NT2/D1 (cell line): ENCODE measurements at regions not wholly inside any gene's neighbourhood (a gene's known extent, or its start where the extent isn't known, plus 50 kb on each side); places are given as distances from the start of the nearest gene placed in this dataset.

Source experiments
- DNase-seq: peaks from one replicate; pipeline ENCODE4 v3.0.0-alpha.2; 2011; ENCODE audit warnings: low read depth, low spot score
- H3K27me3 ChIP-seq: 2 replicates; pipeline ENCODE4 v1.6.0; 2011; ENCODE audit warnings: mild to moderate bottlenecking; ENCODE audit not compliant: insufficient read length, insufficient read depth
- H3K36me3 ChIP-seq: 2 replicates; pipeline ENCODE4 v1.6.1; 2011; ENCODE audit warnings: mild to moderate bottlenecking, low read length, mixed read lengths; ENCODE audit not compliant: insufficient read depth, insufficient read length
- H3K4me1 ChIP-seq: 2 replicates; pipeline ENCODE4 v1.5.1; 2011; ENCODE audit not compliant: insufficient read depth, insufficient read length
- H3K4me3 ChIP-seq: 2 replicates; pipeline ENCODE4 v1.5.1; 2011; ENCODE audit warnings: low read depth; ENCODE audit not compliant: insufficient read length
- H3K9ac ChIP-seq: 2 replicates; pipeline ENCODE4 v1.6.0; 2011; ENCODE audit warnings: low read depth; ENCODE audit not compliant: insufficient read length
- H3K9me3 ChIP-seq: 2 replicates; pipeline ENCODE4 v1.5.1; 2011; ENCODE audit warnings: mild to moderate bottlenecking, low read length; ENCODE audit not compliant: insufficient read depth
- SUZ12 ChIP-seq: IDR thresholded peaks from 2 replicates; pipeline ENCODE4 v1.6.1; 2011; ENCODE audit not compliant: insufficient read length, insufficient read depth; ENCODE audit errors: extremely low read depth
- YY1 ChIP-seq: IDR thresholded peaks from 2 replicates; pipeline ENCODE4 v1.6.1; 2011; ENCODE audit not compliant: insufficient read length, insufficient read depth
- ZNF274 ChIP-seq: IDR thresholded peaks from 2 replicates; pipeline ENCODE4 v1.6.1; 2011; ENCODE audit warnings: mild to moderate bottlenecking, low read depth, low read length

- Histone ChIP-seq H3K4me3 (no peak overlapping the region), H3K4me1 (no peaks in the 10 kb centered on the region), H3K9ac (no peak overlapping the region), H3K27me3 (no peaks in the 10 kb centered on the region), H3K36me3 (no peaks in the 10 kb centered on the region), H3K9me3 (peaks cover 17% of the 10 kb centered on the region; the same call in 1 of the 2 replicates)
- TF ChIP-seq ZNF274 (no peak), YY1 (no peak), SUZ12 (no peak)
- DNase-seq = no peak
Measured at GRCh38 chr10:61187601-61188000, 243.6 kb upstream of the RHOBTB1 start.

GRCh38 chr10:61186408-61186807 is 242.4 kb upstream of the RHOBTB1 start:
- no peak for DNase-seq
- Histone ChIP-seq H3K9me3 (peaks cover 5% of the 10 kb centered on the region; the same call in 1 of the 2 replicates), H3K9ac (no peak overlapping the region), H3K4me1 (no peaks in the 10 kb centered on the region), H3K4me3 (no peak overlapping the region), H3K36me3 (no peaks in the 10 kb centered on the region), H3K27me3 (no peaks in the 10 kb centered on the region)
- TF ChIP-seq YY1 (no peak), SUZ12 (no peak), ZNF274 (no peak)

GRCh38 chr10:61184429-61184828 is 240.4 kb upstream of the RHOBTB1 start:
- Histone ChIP-seq H3K9ac (no peak overlapping the region), H3K9me3 (no peaks in the 10 kb centered on the region), H3K36me3 (no peaks in the 10 kb centered on the region), H3K4me3 (no peak overlapping the region), H3K27me3 (no peaks in the 10 kb centered on the region), H3K4me1 (no peaks in the 10 kb centered on the region)
- TF ChIP-seq ZNF274 = no peak
- no peak for TF ChIP-seq YY1
- no peak for TF ChIP-seq SUZ12
- no peak for DNase-seq

- Histone ChIP-seq H3K36me3 (no peaks in the 10 kb centered on the region), H3K4me3 (no peak overlapping the region), H3K27me3 (no peaks in the 10 kb centered on the region), H3K9ac (no peak overlapping the region), H3K9me3 (no peaks in the 10 kb centered on the region), H3K4me1 (no peaks in the 10 kb centered on the region)
- no peak for DNase-seq
- TF ChIP-seq ZNF274 (no peak), SUZ12 (no peak), YY1 (no peak)
Measured at GRCh38 chr10:61183967-61184366, 240.0 kb upstream of the RHOBTB1 start.

GRCh38 chr10:61181832-61182231 is 237.8 kb upstream of the RHOBTB1 start:
- H3K9ac ChIP-seq = no peak overlapping the region
- DNase-seq = no peak
- H3K36me3 ChIP-seq = no peaks in the 10 kb centered on the region

GRCh38 chr10:61179771-61180170 is 235.8 kb upstream of the RHOBTB1 start:
- H3K9me3 ChIP-seq = no peaks in the 10 kb centered on the region
- H3K27me3 ChIP-seq = no peaks in the 10 kb centered on the region
- H3K4me3 ChIP-seq = no peak overlapping the region
- H3K4me1 ChIP-seq = no peaks in the 10 kb centered on the region
- H3K36me3 ChIP-seq = no peaks in the 10 kb centered on the region
- DNase-seq = no peak
- no peak for TF ChIP-seq SUZ12
- no peak for TF ChIP-seq ZNF274
- TF ChIP-seq YY1 = no peak
- no peak overlapping the region for H3K9ac ChIP-seq

More at GRCh38 chr10:61181832-61182231, 237.8 kb upstream of the RHOBTB1 start:
- no peak overlapping the region for H3K4me3 ChIP-seq
- no peaks in the 10 kb centered on the region for H3K27me3 ChIP-seq
- H3K4me1 ChIP-seq = no peaks in the 10 kb centered on the region
- H3K9me3 ChIP-seq = no peaks in the 10 kb centered on the region
- no peak for TF ChIP-seq ZNF274
- no peak for TF ChIP-seq SUZ12
- TF ChIP-seq YY1 = no peak

GRCh38 chr10:61176424-61176823 is 232.4 kb upstream of the RHOBTB1 start:
- no peaks in the 10 kb centered on the region for H3K4me1 ChIP-seq
- TF ChIP-seq ZNF274 (no peak), YY1 (no peak), SUZ12 (no peak)
- no peaks in the 10 kb centered on the region for H3K36me3 ChIP-seq
- H3K27me3 ChIP-seq = no peaks in the 10 kb centered on the region
- H3K9ac ChIP-seq = no peak overlapping the region
- H3K4me3 ChIP-seq = no peak overlapping the region
- DNase-seq = no peak
- H3K9me3 ChIP-seq = no peaks in the 10 kb centered on the region

GRCh38 chr10:61175316-61175715 is 231.3 kb upstream of the RHOBTB1 start:
- Histone ChIP-seq H3K9ac (no peak overlapping the region), H3K9me3 (no peaks in the 10 kb centered on the region), H3K4me3 (no peak overlapping the region), H3K4me1 (no peaks in the 10 kb centered on the region), H3K27me3 (no peaks in the 10 kb centered on the region), H3K36me3 (no peaks in the 10 kb centered on the region)
- TF ChIP-seq ZNF274 (no peak), YY1 (no peak), SUZ12 (no peak)
- no peak for DNase-seq

GRCh38 chr10:61173450-61173849 is 229.5 kb upstream of the RHOBTB1 start:
- no peak for TF ChIP-seq SUZ12
- no peak for TF ChIP-seq YY1
- no peak for TF ChIP-seq ZNF274
- Histone ChIP-seq H3K4me1 (no peaks in the 10 kb centered on the region), H3K4me3 (no peak overlapping the region), H3K9ac (no peak overlapping the region), H3K27me3 (no peaks in the 10 kb centered on the region), H3K9me3 (no peaks in the 10 kb centered on the region), H3K36me3 (no peaks in the 10 kb centered on the region)
- DNase-seq = no peak
